ENCODE measurements at regions not wholly inside any gene's neighbourhood (a gene's known extent, or its start where the extent isn't known, plus 50 kb on each side); places are given as distances from the start of the nearest gene placed in this dataset.

GRCh38 chr1:229887043-229887822 is 179.8 kb upstream of the GALNT2 start:
- Histone ChIP-seq H3K4me1 (peaks cover 36% of the 10 kb centered on the region), H3K27me3 (ENCODE audit: insufficient read depth in 3 of 3, low read length in 2 of 3) (no peaks in the 10 kb centered on the region), H3K36me3 (ENCODE audit: insufficient read depth in 1 of 2, low read depth in 1 of 2) (no peaks in the 10 kb centered on the region), H3K9me3 (no peaks in the 10 kb centered on the region), H3K4me3 (no peak overlapping the region), H3K27ac (peak overlapping the region; percentile 98)
- ATAC-seq (peak; percentile 86 to 88 (median 86)), DNase-seq (no peak)
- WGBS, 3 donors, result 29 to 57% (median 43%) methylated on average over 3 of the region's 3 CpGs
- TF ChIP-seq CTCF (IDR thresholded peaks at IDR 0.05), result no peak
- intact Hi-C loops (cut with DNase I), result loop anchor here in 1 of 2 donors (2.0 to 10.0 kb wide), 3 partner anchors 22 to 418 kb away; no protein-coding TSS in a partner anchor

GRCh38 chr1:229888157-229888556 is 178.9 kb upstream of the GALNT2 start:
- H3K4me3 ChIP-seq, result no peak overlapping the region
- no peaks in the 10 kb centered on the region for H3K27me3 ChIP-seq (ENCODE audit: insufficient read depth in 3 of 3, low read length in 2 of 3)
- H3K36me3 ChIP-seq (ENCODE audit: insufficient read depth in 1 of 2, low read depth in 1 of 2), result no peaks in the 10 kb centered on the region
- ATAC-seq, result no peak
- 31 to 48% (median 38%) methylated on average over 2 of the region's 2 CpGs for WGBS, 3 donors
- H3K4me1 ChIP-seq, result peaks cover 36% of the 10 kb centered on the region
- peak overlapping the region; percentile 98 for H3K27ac ChIP-seq
- intact Hi-C loops (cut with DNase I), result loop anchor here in 1 of 2 donors (2.0 to 10.0 kb wide), 4 partner anchors 43 to 417 kb away; partner anchors contain the start of gene GALNT2
- no peak for TF ChIP-seq CTCF (IDR thresholded peaks at IDR 0.05)
- DNase-seq, result no peak
- H3K9me3 ChIP-seq, result no peaks in the 10 kb centered on the region

GRCh38 chr1:229888561-229889001 is 178.5 kb upstream of the GALNT2 start:
- H3K4me1 ChIP-seq, result peaks cover 36% of the 10 kb centered on the region
- peak overlapping the region; percentile 98 for H3K27ac ChIP-seq
- intact Hi-C loops (cut with DNase I), result loop anchor here in 1 of 2 donors (2.0 to 10.0 kb wide), 4 partner anchors 44 to 416 kb away; partner anchors contain the start of gene GALNT2
- no peaks in the 10 kb centered on the region for H3K36me3 ChIP-seq (ENCODE audit: insufficient read depth in 1 of 2, low read depth in 1 of 2)
- H3K4me3 ChIP-seq, result no peak overlapping the region
- no peak for TF ChIP-seq CTCF (IDR thresholded peaks at IDR 0.05)
- 12 to 35% (median 30%) methylated on average over 3 of the region's 3 CpGs for WGBS, 3 donors
- ATAC-seq (peak; percentile 77 to 80 (median 80)), DNase-seq (no peak)
- no peaks in the 10 kb centered on the region for H3K9me3 ChIP-seq
- H3K27me3 ChIP-seq (ENCODE audit: insufficient read depth in 3 of 3, low read length in 2 of 3), result no peaks in the 10 kb centered on the region

GRCh38 chr1:229889031-229889517 is 178.0 kb upstream of the GALNT2 start:
- H3K4me3 ChIP-seq, result no peak overlapping the region

More at GRCh38 chr1:229889031-229889517, 178.0 kb upstream of the GALNT2 start:
- Histone ChIP-seq H3K27ac (peak overlapping the region; percentile 98), H3K36me3 (ENCODE audit: insufficient read depth in 1 of 2, low read depth in 1 of 2) (no peaks in the 10 kb centered on the region), H3K27me3 (ENCODE audit: insufficient read depth in 3 of 3, low read length in 2 of 3) (no peaks in the 10 kb centered on the region), H3K4me1 (peaks cover 36% of the 10 kb centered on the region), H3K9me3 (no peaks in the 10 kb centered on the region)
- TF ChIP-seq CTCF (IDR thresholded peaks at IDR 0.05), result no peak
- WGBS, 3 donors, result 18 to 43% (median 23%) methylated on average over 1 of the region's 1 CpG
- intact Hi-C loops (cut with DNase I), result loop anchor here in 1 of 2 donors (2.0 to 10.0 kb wide), 4 partner anchors 44 to 416 kb away; partner anchors contain the start of gene GALNT2
- DNase-seq (no peak), ATAC-seq (peak; percentile 45 to 54 (median 48))
